ENCODE measurements at regions not wholly inside any gene's neighbourhood (a gene's known extent, or its start where the extent isn't known, plus 50 kb on each side); places are given as distances from the start of the nearest gene placed in this dataset.

- no peak for TF ChIP-seq CTCF (IDR thresholded peaks at IDR 0.05; ENCODE audit: low read depth, low read length)
- Histone ChIP-seq H3K9me3 (no peaks in the 10 kb centered on the region), H3K27me3 (no peaks in the 10 kb centered on the region), H3K4me1 (peaks cover 5% of the 10 kb centered on the region), H3K4me3 (ENCODE audit: low read depth, low read length) (no peak overlapping the region), H3K36me3 (no peaks in the 10 kb centered on the region)
- no peak for DNase-seq
Measured at GRCh38 chr12:76636121-76636692, 76.6 kb upstream of the OSBPL8 start.

GRCh38 chr12:76637807-76638206, 78.2 kb upstream of the OSBPL8 start:
- no peaks in the 10 kb centered on the region for H3K9me3 ChIP-seq
- H3K4me1 ChIP-seq, result peaks cover 5% of the 10 kb centered on the region
- H3K27me3 ChIP-seq, result no peaks in the 10 kb centered on the region
- H3K4me3 ChIP-seq (ENCODE audit: low read depth, low read length), result no peak overlapping the region
- TF ChIP-seq CTCF (IDR thresholded peaks at IDR 0.05; ENCODE audit: low read depth, low read length), result no peak
- no peaks in the 10 kb centered on the region for H3K36me3 ChIP-seq
- DNase-seq, result no peak

- Histone ChIP-seq H3K9me3 (no peaks in the 10 kb centered on the region), H3K27me3 (no peaks in the 10 kb centered on the region), H3K4me1 (no peaks in the 10 kb centered on the region), H3K36me3 (no peaks in the 10 kb centered on the region), H3K4me3 (ENCODE audit: low read depth, low read length) (no peak overlapping the region)
- no peak for DNase-seq
- TF ChIP-seq CTCF (IDR thresholded peaks at IDR 0.05; ENCODE audit: low read depth, low read length), result no peak
Measured at GRCh38 chr12:76639646-76640045, 80.1 kb upstream of the OSBPL8 start.

GRCh38 chr12:76641073-76641472, 81.5 kb upstream of the OSBPL8 start:
- H3K4me1 ChIP-seq, result no peaks in the 10 kb centered on the region
- H3K9me3 ChIP-seq, result no peaks in the 10 kb centered on the region
- no peak for TF ChIP-seq CTCF (IDR thresholded peaks at IDR 0.05; ENCODE audit: low read depth, low read length)
- no peaks in the 10 kb centered on the region for H3K36me3 ChIP-seq
- no peak overlapping the region for H3K4me3 ChIP-seq (ENCODE audit: low read depth, low read length)
- H3K27me3 ChIP-seq, result no peaks in the 10 kb centered on the region
- DNase-seq, result no peak

GRCh38 chr12:76641961-76642360, 82.4 kb upstream of the OSBPL8 start:
- no peak overlapping the region for H3K4me3 ChIP-seq (ENCODE audit: low read depth, low read length)
- no peaks in the 10 kb centered on the region for H3K9me3 ChIP-seq
- H3K4me1 ChIP-seq, result no peaks in the 10 kb centered on the region
- DNase-seq, result no peak
- TF ChIP-seq CTCF (IDR thresholded peaks at IDR 0.05; ENCODE audit: low read depth, low read length), result no peak
- H3K36me3 ChIP-seq, result no peaks in the 10 kb centered on the region
- H3K27me3 ChIP-seq, result no peaks in the 10 kb centered on the region

GRCh38 chr12:76643438-76643837, 83.9 kb upstream of the OSBPL8 start:
- H3K36me3 ChIP-seq, result no peaks in the 10 kb centered on the region
- DNase-seq, result no peak
- no peaks in the 10 kb centered on the region for H3K27me3 ChIP-seq
- no peak overlapping the region for H3K4me3 ChIP-seq (ENCODE audit: low read depth, low read length)
- no peaks in the 10 kb centered on the region for H3K9me3 ChIP-seq
- H3K4me1 ChIP-seq, result no peaks in the 10 kb centered on the region
- TF ChIP-seq CTCF (IDR thresholded peaks at IDR 0.05; ENCODE audit: low read depth, low read length), result no peak
